K562 (cell line): ENCODE measurements at regions not wholly inside any gene's neighbourhood (a gene's known extent, or its start where the extent isn't known, plus 50 kb on each side); places are given as distances from the start of the nearest gene placed in this dataset.
A peak's percentile ranks its signal among the peaks of the same experiment; 100 is the strongest.

Experiments used
- ATAC-seq: fragments of 200-7000 bp; cut with Tn5 transposase; 3 replicates; pipeline ENCODE4 v1.9.1; 2020; ENCODE audit warnings: moderate library complexity
- BruUV-seq: library from RNA; stranded (reverse); fragments of 400-500 nt; replicated peaks from 2 replicates; lab custom pipeline; 2021; lab: Mats Ljungman, UMichigan
- CTCF ChIA-PET: fragments of 300-600 bp; formaldehyde crosslinking; extraction: SDS; loops from one replicate; lab custom pipeline; 2021; ENCODE audit warnings: low intra/inter-chr PET ratio; lab: Yijun Ruan, JAX
- POLR2A ChIA-PET: fragments of 300-600, 350-650 bp; sonication (Branson Sonifier 250); formaldehyde crosslinking; extraction: SDS; loops from one replicate; lab custom pipeline; 2021; ENCODE audit warnings: antibody characterized with exemption, inconsistent platforms; lab: Yijun Ruan, JAX
- DNase-seq, 4 experiments: peaks; one replicate each; pipeline versions ENCODE4 v3.0.0 to v3.0.0-alpha.2; 2011 to 2018; ENCODE audit warnings: low spot score in 3 of 4, mixed read lengths in 3 of 4; ENCODE audit errors: extremely low read depth in 1 of 4
- FAIRE-seq: peaks from 2 replicates; lab custom pipeline; 2011; peaks lifted over from hg19 to GRCh38; lab: Jason Lieb, UNC
- H2AFZ ChIP-seq: 2 replicates; pipeline ENCODE4 v1.6.0; 2011; ENCODE audit warnings: low read depth, low read length, control low read depth, inconsistent platforms
- H3K27ac ChIP-seq: fragments of 200-600 bp; 3 replicates; pipeline ENCODE4 v1.8.0; 2011; ENCODE audit warnings: low read depth, mild to moderate bottlenecking, control low read depth, inconsistent platforms, low read length, moderate library complexity, mixed read lengths; ENCODE audit errors: extremely low read depth
- H3K27me3 ChIP-seq, 2 experiments: fragments of 300-600 bp in 1 of 2; 2 replicates in 1 of 2; 3 replicates in 1 of 2; pipeline versions ENCODE4 v1.6.0 to v1.8.0; 2011; ENCODE audit warnings: inconsistent platforms in 2 of 2, low read length in 2 of 2, mild to moderate bottlenecking in 1 of 2, mixed read lengths in 1 of 2, moderate library complexity in 1 of 2; ENCODE audit not compliant: control insufficient read depth in 2 of 2, insufficient read depth in 2 of 2
- H3K36me3 ChIP-seq: fragments of 300-600 bp; 3 replicates; pipeline ENCODE4 v1.8.0; 2011; ENCODE audit warnings: mild to moderate bottlenecking, low read length, inconsistent platforms; ENCODE audit not compliant: control insufficient read depth, insufficient read depth
- H3K4me1 ChIP-seq, 2 experiments: fragments of 200-600 bp in 1 of 2; replicated peaks in 1 of 2; 2 replicates in 1 of 2; 3 replicates in 1 of 2; pipeline versions ENCODE4 v1.5.1 to v1.8.0; 2011; ENCODE audit warnings: inconsistent platforms in 2 of 2, low read length in 2 of 2, mild to moderate bottlenecking in 1 of 2, mixed read lengths in 1 of 2, moderate library complexity in 1 of 2; ENCODE audit not compliant: control insufficient read depth in 2 of 2, insufficient read depth in 2 of 2
- H3K4me2 ChIP-seq: 2 replicates; pipeline ENCODE4 v1.6.1; 2011; ENCODE audit warnings: low read length, control low read depth, inconsistent platforms, mixed read lengths; ENCODE audit not compliant: insufficient read depth
- H3K4me3 ChIP-seq: fragments of 200-600 bp; sonication (generic), shearing (Covaris generic); 2 replicates; pipeline ENCODE4 v1.5.1; 2016; ENCODE audit warnings: control low read depth, inconsistent platforms
- H3K79me2 ChIP-seq: fragments of 200-600 bp; 3 replicates; pipeline ENCODE4 v1.8.0; 2011; ENCODE audit warnings: low read length, inconsistent platforms; ENCODE audit not compliant: control insufficient read depth, insufficient read depth
- H3K9ac ChIP-seq, 2 experiments: 2 replicates each; pipeline versions ENCODE4 v1.6.0 to v1.6.1; 2011; ENCODE audit warnings: low read depth in 2 of 2, low read length in 2 of 2, control low read depth in 1 of 2, inconsistent platforms in 1 of 2, mild to moderate bottlenecking in 1 of 2, mixed read lengths in 1 of 2; ENCODE audit not compliant: insufficient read depth in 1 of 2
- H3K9me1 ChIP-seq: one replicate; pipeline ENCODE4 v1.6.0; 2011; ENCODE audit warnings: inconsistent platforms, mild to moderate bottlenecking, low read length, moderate library complexity; ENCODE audit not compliant: control insufficient read depth, insufficient read depth
- H3K9me3 ChIP-seq: replicated peaks from 2 replicates; pipeline ENCODE4 v1.5.1; 2011; ENCODE audit warnings: low read depth, low read length, inconsistent platforms; ENCODE audit not compliant: control insufficient read depth, insufficient read depth
- H4K20me1 ChIP-seq: replicated peaks from 2 replicates; pipeline ENCODE4 v1.6.1; 2011; ENCODE audit warnings: low read length, inconsistent platforms, mixed read lengths; ENCODE audit not compliant: control insufficient read depth, insufficient read depth
- ARID1B ChIP-seq: fragments of 450-650 bp; IDR thresholded peaks from 2 replicates; pipeline ENCODE4 v1.6.1; 2016; ENCODE audit warnings: antibody characterized with exemption, mild to moderate bottlenecking, inconsistent platforms
- CHD7 ChIP-seq: fragments of 200-600 bp; sonication (generic); IDR thresholded peaks from one replicate; pipeline ENCODE4 v1.6.1; 2012; ENCODE audit warnings: mild to moderate bottlenecking, low read depth, low read length, inconsistent platforms
- KDM5B ChIP-seq: fragments of 200-600 bp; sonication (generic); IDR thresholded peaks from 2 replicates; pipeline ENCODE4 v1.6.1; 2012; ENCODE audit warnings: low read depth, mild to moderate bottlenecking, moderate library complexity, low read length, control low read depth, inconsistent platforms; ENCODE audit not compliant: insufficient replicate concordance
- PRMT5 ChIP-seq: sonication (generic); formaldehyde crosslinking; IDR thresholded peaks from 2 replicates; pipeline ENCODE4 v1.5.0; 2020; ENCODE audit warnings: missing genetic modification reagents
- ZNF316 ChIP-seq: fragments of 450-650 bp; IDR thresholded peaks from 2 replicates; pipeline ENCODE4 v1.6.1; 2016
- WGBS: fragments of 100-300 bp; shearing (Covaris generic); methylation state at CpG from one replicate; pipeline ENCODE4 v1.1.6; 2016; ENCODE audit warnings: low coverage, mixed read lengths; ENCODE audit not compliant: insufficient coverage; ENCODE audit errors: missing lambda C conversion rate; 5-methylcytosine and 5-hydroxymethylcytosine counted together
- in situ Hi-C: fragments of 300-500 bp; cut with MboI; formaldehyde crosslinking; loops from 4 replicates; pipeline ENCODE4 v1.15.0; 2018; ENCODE audit warnings: inconsistent platforms, mixed read lengths
- intact Hi-C: fragments of 100-400 bp; cut with micrococcal nuclease; formaldehyde crosslinking; loops from 2 replicates; pipeline ENCODE4 v1.14.2; 2022
- TF ChIP-seq, protein P1 (sequence below): fragments of 200-800 bp; sonication (Bioruptor generic); IDR thresholded peaks from 2 replicates; pipeline ENCODE4 v1.6.1; 2017; ENCODE audit warnings: missing genetic modification characterization, missing compliant biosample characterization
- TF ChIP-seq, protein P2 (sequence below): fragments of 250-450 bp; sonication (Bioruptor Pico); IDR thresholded peaks from 2 replicates; pipeline ENCODE4 v1.4.0; 2020; ENCODE audit warnings: mild to moderate bottlenecking

DNA sequence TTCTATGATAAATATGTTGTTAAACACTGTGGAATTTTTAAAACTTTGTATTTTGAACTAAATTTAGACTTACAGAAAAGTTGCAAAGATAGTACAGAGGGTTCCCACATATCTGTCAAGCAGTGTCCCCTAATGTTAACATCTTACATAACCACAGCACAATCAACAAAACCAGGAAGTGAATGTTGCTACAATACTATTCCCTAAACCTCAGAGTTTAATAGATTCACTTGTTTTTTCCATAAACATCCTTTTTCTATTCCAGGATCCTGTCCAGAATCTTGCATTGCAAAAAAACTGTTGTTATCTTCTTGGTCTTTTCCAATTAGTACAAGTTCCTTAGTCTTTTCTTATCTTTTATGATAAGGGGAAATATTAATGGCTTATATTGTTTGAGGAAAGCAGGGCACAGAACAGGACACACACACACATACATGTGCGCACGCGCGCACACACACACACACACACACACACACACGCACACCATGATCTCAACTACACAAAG lies 251.1 kb upstream of the TRIB2 start:
- POLR2A ChIA-PET, result no interaction called here
- Histone ChIP-seq H3K4me2 (no peak overlapping the region), H3K27me3 (no peaks in the 10 kb centered on the region), H3K27ac (no peak overlapping the region), H3K4me1 (no peaks in the 10 kb centered on the region; a peak in 1 of 5 replicates), H3K79me2 (no peaks in the 10 kb centered on the region), H2AFZ (no peak overlapping the region), H3K9ac (no peak overlapping the region), H3K36me3 (no peaks in the 10 kb centered on the region), H3K9me1 (no peaks in the 10 kb centered on the region), H3K9me3 (no peaks in the 10 kb centered on the region), H3K4me3 (no peak overlapping the region), H4K20me1 (no peaks in the 10 kb centered on the region)
- 86% methylated on average over 1 of the region's 5 CpGs for WGBS
- no peak for ATAC-seq
- no peak for DNase-seq
- TF ChIP-seq PRMT5 (no peak), ZNF316 (no peak), KDM5B (no peak), ARID1B (no peak), CHD7 (no peak)
- TF ChIP-seq, protein P1, sequence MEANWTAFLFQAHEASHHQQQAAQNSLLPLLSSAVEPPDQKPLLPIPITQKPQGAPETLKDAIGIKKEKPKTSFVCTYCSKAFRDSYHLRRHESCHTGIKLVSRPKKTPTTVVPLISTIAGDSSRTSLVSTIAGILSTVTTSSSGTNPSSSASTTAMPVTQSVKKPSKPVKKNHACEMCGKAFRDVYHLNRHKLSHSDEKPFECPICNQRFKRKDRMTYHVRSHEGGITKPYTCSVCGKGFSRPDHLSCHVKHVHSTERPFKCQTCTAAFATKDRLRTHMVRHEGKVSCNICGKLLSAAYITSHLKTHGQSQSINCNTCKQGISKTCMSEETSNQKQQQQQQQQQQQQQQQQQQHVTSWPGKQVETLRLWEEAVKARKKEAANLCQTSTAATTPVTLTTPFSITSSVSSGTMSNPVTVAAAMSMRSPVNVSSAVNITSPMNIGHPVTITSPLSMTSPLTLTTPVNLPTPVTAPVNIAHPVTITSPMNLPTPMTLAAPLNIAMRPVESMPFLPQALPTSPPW (CRISPR knock-in tag), result no peak
- TF ChIP-seq, protein P2, sequence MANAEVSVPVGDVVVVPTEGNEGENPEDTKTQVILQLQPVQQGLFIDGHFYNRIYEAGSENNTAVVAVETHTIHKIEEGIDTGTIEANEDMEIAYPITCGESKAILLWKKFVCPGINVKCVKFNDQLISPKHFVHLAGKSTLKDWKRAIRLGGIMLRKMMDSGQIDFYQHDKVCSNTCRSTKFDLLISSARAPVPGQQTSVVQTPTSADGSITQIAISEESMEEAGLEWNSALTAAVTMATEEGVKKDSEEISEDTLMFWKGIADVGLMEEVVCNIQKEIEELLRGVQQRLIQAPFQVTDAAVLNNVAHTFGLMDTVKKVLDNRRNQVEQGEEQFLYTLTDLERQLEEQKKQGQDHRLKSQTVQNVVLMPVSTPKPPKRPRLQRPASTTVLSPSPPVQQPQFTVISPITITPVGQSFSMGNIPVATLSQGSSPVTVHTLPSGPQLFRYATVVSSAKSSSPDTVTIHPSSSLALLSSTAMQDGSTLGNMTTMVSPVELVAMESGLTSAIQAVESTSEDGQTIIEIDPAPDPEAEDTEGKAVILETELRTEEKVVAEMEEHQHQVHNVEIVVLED (CRISPR knock-in tag), result no peak
- intact Hi-C loops (no loop called here), in situ Hi-C loops (no loop called here)
- CTCF ChIA-PET, result no interaction called here
- BruUV-seq, result no TSS peak
- peak; percentile 67 for FAIRE-seq
